Testis (tissue), 2 donors: ENCODE measurements at regions not wholly inside any gene's neighbourhood (a gene's known extent, or its start where the extent isn't known, plus 50 kb on each side); places are given as distances from the start of the nearest gene placed in this dataset.

ENCODE experiments used
- DNase-seq: peaks from one replicate; pipeline ENCODE4 v3.0.0-alpha.2; 2019
- H3K27ac ChIP-seq, 2 donors: fragments of 200-600 bp; sonication (generic); one replicate each; pipeline ENCODE4 v1.5.1; 2019
- H3K27me3 ChIP-seq: fragments of 200-600 bp; sonication (generic); one replicate; pipeline ENCODE4 v1.5.1; 2019
- H3K36me3 ChIP-seq: fragments of 200-600 bp; sonication (generic); one replicate; pipeline ENCODE4 v1.5.1; 2017; ENCODE audit warnings: low read depth; ENCODE audit errors: missing control alignments
- H3K4me1 ChIP-seq: fragments of 200-600 bp; sonication (generic); one replicate; pipeline ENCODE4 v1.5.1; 2019
- H3K4me3 ChIP-seq, 2 donors: fragments of 200-600 bp; sonication (generic); one replicate each; pipeline ENCODE4 v1.5.1; 2017 to 2019
- H3K9me3 ChIP-seq: fragments of 200-600 bp; sonication (generic); one replicate; pipeline ENCODE4 v1.5.1; 2017
- CTCF ChIP-seq, 3 experiments: fragments of 450-650 bp in 2 of 3; fragments of 200-600 bp in 1 of 3; sonication (generic) in 1 of 3; IDR thresholded peaks; one replicate each; pipeline ENCODE4 v1.5.1; 2016 to 2019; ENCODE audit warnings: antibody characterized with exemption in 3 of 3, mild to moderate bottlenecking in 2 of 3, moderate library complexity in 1 of 3
- POLR2A ChIP-seq: fragments of 450-650 bp; IDR thresholded peaks from one replicate; pipeline ENCODE4 v1.6.1; 2017; ENCODE audit warnings: antibody characterized with exemption, mild to moderate bottlenecking, moderate library complexity
- WGBS, 2 donors: methylation state at CpG; one replicate each; pipeline ENCODE4 v1.1.5; 2018; 5-methylcytosine and 5-hydroxymethylcytosine counted together
- intact Hi-C: fragments of 100-400 bp; cut with DNase I; formaldehyde crosslinking; loops from one replicate; pipeline ENCODE4 v1.15.1; 2023; ENCODE audit warnings: low total_unique reads

- Histone ChIP-seq H3K9me3 (no peaks in the 10 kb centered on the region), H3K27ac (no peak overlapping the region), H3K4me3 (no peak overlapping the region), H3K36me3 (no peaks in the 10 kb centered on the region), H3K4me1 (no peaks in the 10 kb centered on the region), H3K27me3 (no peaks in the 10 kb centered on the region)
- intact Hi-C loops = no loop called here
- no peak for DNase-seq
- WGBS, 2 donors = 67 to 76% methylated on average over 2 of the region's 2 CpGs
- no peak for TF ChIP-seq CTCF (IDR thresholded peaks at IDR 0.05)
- TF ChIP-seq POLR2A = no peak
Measured at GRCh38 chr5:54638106-54638505, 120.5 kb downstream of the SNX18 start.

GRCh38 chr5:54637654-54638053 lies 120.1 kb downstream of the SNX18 start:
- H3K27ac ChIP-seq = no peak overlapping the region
- H3K4me1 ChIP-seq = no peaks in the 10 kb centered on the region
- TF ChIP-seq POLR2A = no peak
- H3K9me3 ChIP-seq = no peaks in the 10 kb centered on the region
- 46 to 69% methylated on average over 6 of the region's 6 CpGs for whole genome bisulfite sequencing, 2 donors
- no peaks in the 10 kb centered on the region for H3K27me3 ChIP-seq
- intact Hi-C loops = no loop called here
- peak; percentile 50 for DNase-seq
- no peaks in the 10 kb centered on the region for H3K36me3 ChIP-seq
- H3K4me3 ChIP-seq = no peak overlapping the region

- 83 to 92% methylated on average over 1 of the region's 1 CpG for WGBS, 2 donors
- H3K4me1 ChIP-seq = peaks cover 11% of the 10 kb centered on the region
- H3K27me3 ChIP-seq = no peaks in the 10 kb centered on the region
- intact Hi-C loops = no loop called here
- TF ChIP-seq CTCF (IDR thresholded peaks at IDR 0.05) = no peak
- no peak for TF ChIP-seq POLR2A
- no peak for DNase-seq
- no peaks in the 10 kb centered on the region for H3K36me3 ChIP-seq
- H3K4me3 ChIP-seq = no peak overlapping the region
- no peak overlapping the region for H3K27ac ChIP-seq
- H3K9me3 ChIP-seq = no peaks in the 10 kb centered on the region
Measured at GRCh38 chr5:54634089-54634488, 116.5 kb downstream of the SNX18 start.

GRCh38 chr5:54632131-54632701 lies 114.7 kb downstream of the SNX18 start:
- no peak for DNase-seq
- Histone ChIP-seq H3K36me3 (no peaks in the 10 kb centered on the region), H3K9me3 (no peaks in the 10 kb centered on the region), H3K4me3 (no peak overlapping the region), H3K27ac (no peak overlapping the region), H3K4me1 (peaks cover 11% of the 10 kb centered on the region), H3K27me3 (no peaks in the 10 kb centered on the region)
- TF ChIP-seq CTCF (IDR thresholded peaks at IDR 0.05) (no peak), POLR2A (no peak)
- 44 to 65% methylated on average over 3 to 6 of the region's 6 CpGs for WGBS, 2 donors
- intact Hi-C loops = no loop called here

- Histone ChIP-seq H3K4me3 (no peak overlapping the region), H3K36me3 (no peaks in the 10 kb centered on the region), H3K27me3 (no peaks in the 10 kb centered on the region), H3K27ac (no peak overlapping the region), H3K9me3 (no peaks in the 10 kb centered on the region), H3K4me1 (peaks cover 11% of the 10 kb centered on the region)
- no peak for DNase-seq
- intact Hi-C loops = no loop called here
- 75 to 81% methylated on average over 5 of the region's 5 CpGs for WGBS, 2 donors
- no peak for TF ChIP-seq POLR2A
- no peak for TF ChIP-seq CTCF (IDR thresholded peaks at IDR 0.05)
Measured at GRCh38 chr5:54630738-54631359, 113.3 kb downstream of the SNX18 start.
